ENCODE measurements at regions not wholly inside any gene's neighbourhood (a gene's known extent, or its start where the extent isn't known, plus 50 kb on each side); places are given as distances from the start of the nearest gene placed in this dataset.

- DNase-seq (ENCODE audit: low read depth): no peak
These were observed 1469.0 kb upstream of the PABPC4L start for GRCh38 chr4:135670548-135670947.

Data from non-pigmented ciliary epithelial cell (primary cell).